ENCODE measurements at regions not wholly inside any gene's neighbourhood (a gene's known extent, or its start where the extent isn't known, plus 50 kb on each side); places are given as distances from the start of the nearest gene placed in this dataset.

- no peak for DNase-seq
Observed at GRCh38 chr5:2658447-2658846, 93.0 kb downstream of the IRX2 start.

- DNase-seq: no peak
Observed at GRCh38 chr5:2657151-2657550, 94.3 kb downstream of the IRX2 start.

GRCh38 chr5:2656206-2656605 lies 95.3 kb downstream of the IRX2 start:
- no peak for DNase-seq

DNA sequence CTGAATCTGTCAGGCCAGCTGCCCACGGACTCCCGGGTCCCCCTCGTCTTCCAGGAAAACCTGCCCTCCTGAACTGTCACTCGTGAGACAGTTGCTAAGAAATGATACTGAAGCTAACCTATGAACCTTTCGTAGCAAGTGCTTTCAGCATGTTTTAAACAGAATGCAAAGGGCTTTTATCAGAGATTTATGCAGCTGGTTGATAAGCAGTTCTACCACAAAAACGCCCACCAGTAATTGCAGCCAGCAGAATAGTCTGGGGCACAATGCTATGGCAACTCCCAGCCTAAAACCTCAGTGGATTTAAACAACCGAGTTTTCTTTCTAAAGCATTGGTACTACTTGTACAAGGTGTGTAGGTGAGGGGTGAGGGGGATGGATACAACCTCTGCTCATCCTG lies 97.5 kb downstream of the IRX2 start:
- no peak for DNase-seq

DNA sequence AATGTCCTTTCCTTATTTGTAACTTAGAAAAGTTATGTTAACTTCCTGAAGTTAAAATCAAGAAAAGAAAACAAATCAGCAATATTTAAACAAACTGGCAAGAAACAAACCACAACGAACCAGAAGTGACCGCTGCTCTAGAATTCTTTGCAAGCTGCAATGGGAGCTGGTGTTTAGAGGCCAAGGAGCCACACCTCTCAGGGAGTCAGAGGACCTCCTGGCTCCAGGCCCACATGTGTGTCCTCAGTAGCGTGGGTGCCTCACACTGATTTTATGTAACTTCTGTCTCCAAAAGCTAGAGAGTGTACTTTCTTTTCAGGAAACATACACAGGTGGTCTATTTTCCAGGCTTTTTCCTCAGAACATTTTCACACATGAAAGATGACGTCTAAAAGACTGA lies 100.4 kb downstream of the IRX2 start:
- DNase-seq: no peak

GRCh38 chr5:2642684-2643345 lies 108.7 kb downstream of the IRX2 start:
- DNase-seq: peak; percentile 69

GRCh38 chr5:2640717-2641116 lies 110.8 kb downstream of the IRX2 start:
- no peak for DNase-seq

- no peak for DNase-seq
Observed at GRCh38 chr5:2639425-2639824, 112.1 kb downstream of the IRX2 start.

GRCh38 chr5:2634399-2635176 lies 116.9 kb downstream of the IRX2 start:
- DNase-seq: no peak

DNA sequence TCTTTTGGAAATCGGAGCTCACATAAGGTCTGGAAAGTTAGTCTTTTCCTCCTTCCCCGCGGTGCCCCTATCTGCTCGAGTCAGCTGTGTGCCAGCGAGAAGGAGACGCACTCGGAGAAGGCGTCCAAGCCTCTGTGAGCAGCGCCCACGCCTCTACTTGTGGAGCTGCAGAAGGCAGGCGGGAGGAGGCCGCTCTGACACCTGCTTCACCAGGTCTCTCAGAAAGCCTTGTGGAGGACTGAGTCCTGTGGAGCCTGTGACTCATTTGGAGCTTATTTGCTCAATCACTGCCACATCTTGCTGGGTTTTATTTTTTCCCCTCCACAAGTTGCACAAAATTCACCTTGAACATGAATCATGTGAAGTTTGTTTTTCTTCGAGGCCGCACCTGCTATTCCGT lies 117.5 kb downstream of the IRX2 start:
- no peak for DNase-seq

DNA sequence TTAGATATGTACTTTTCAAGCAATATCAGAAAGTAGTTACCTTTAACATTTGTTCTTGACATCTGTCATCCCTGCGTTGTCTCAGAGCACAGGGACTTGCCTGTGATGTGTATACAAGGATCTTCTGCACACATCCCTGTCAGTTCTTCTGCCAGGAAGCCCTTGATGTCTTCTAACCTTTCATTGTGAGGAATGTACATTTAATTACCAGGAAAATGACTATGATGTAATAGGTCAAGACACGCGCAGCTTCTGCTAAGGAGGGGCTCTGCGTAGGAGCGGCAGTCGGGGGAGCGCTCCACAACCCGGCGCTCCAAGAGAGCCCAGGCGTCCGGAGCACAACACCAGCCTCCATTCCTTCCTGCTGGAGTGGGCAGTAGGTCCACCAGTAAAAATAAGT lies 119.7 kb downstream of the IRX2 start:
- DNase-seq: no peak

DNA sequence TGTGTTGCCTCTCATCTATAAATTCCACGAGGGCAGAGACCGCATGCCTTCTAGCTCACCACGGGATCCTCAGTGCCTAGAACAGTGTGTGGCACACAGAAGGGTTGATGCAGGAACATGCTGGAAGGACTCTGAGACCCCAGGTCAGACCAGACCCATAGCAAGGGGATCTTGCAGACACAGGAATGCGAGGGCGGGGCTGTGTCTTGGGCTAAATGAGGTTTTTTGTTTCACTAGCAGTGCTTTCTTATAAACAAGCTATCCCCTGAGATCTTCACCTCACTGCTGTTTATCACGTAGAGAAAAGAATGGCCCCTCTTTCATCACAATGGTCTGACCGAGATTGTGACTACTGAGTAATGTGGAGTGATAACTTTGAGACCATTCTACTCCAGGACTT lies 122.4 kb downstream of the IRX2 start:
- no peak for DNase-seq

- DNase-seq: no peak
Observed at GRCh38 chr5:2627867-2628266, 123.6 kb downstream of the IRX2 start.

- no peak for DNase-seq
Observed at GRCh38 chr5:2626572-2626971, 124.9 kb downstream of the IRX2 start.

- DNase-seq: no peak
Observed at GRCh38 chr5:2622866-2623265, 128.6 kb downstream of the IRX2 start.

GRCh38 chr5:2621631-2622030 lies 129.8 kb downstream of the IRX2 start:
- no peak for DNase-seq

GRCh38 chr5:2619216-2619615 lies 132.3 kb downstream of the IRX2 start:
- no peak for DNase-seq

DNA sequence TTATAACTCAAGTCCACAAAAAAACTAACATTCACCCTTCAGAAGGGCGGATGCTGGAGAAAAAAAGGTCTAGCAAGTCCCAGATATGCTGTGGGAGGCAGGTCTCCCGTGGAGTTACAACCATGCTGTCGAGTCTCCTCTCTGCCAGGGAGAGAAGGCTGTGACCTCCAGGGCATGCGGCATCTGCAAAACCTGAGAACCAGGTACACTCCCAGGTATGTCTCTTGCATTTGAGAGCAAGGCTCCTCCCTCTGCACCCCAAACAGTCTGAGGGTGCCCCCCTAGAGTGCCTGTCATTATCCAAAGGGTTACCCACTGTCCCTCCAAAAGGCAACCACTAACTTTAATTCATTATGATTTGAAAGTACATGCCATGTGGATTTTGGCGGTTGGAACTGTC lies 134.0 kb downstream of the IRX2 start:
- no peak for DNase-seq

DNA sequence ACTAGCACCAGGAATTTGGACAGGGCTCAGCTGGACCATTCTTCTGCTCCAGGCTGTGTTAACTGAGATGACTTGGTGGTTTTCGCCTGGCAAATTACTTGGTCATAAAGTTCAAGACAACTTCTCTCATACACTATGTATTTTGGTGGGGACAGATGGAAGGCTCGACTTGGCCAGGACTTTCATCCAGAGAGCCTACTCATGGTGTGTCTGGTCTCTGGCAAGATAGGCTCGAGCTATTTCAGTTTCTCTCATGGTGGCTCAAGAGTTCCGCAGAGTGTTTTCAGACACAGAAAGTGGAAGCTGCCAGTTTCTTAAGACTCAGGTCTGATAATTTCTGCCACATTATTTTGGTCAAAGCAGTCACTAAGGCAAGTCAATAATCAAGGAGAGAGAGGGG lies 135.6 kb downstream of the IRX2 start:
- DNase-seq: no peak

DNA sequence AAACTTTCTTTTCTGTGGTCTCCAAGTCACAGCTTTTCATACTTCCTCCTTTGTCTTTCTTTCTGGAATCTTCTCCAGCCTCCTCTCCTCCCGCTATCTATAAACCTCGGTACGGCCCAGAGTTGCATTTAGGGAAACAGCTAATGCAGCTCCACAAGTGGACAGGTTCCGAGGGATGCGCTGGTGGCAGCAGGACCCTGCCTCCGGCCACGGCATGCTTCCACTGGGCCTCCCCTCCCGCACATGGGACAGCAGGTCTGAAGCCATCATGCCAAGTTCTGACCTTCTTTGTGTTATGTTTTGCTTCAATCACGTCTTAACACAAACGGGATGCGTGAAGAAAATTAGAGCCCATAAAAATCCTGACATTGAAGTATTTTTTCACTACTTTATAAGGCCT lies 136.9 kb downstream of the IRX2 start:
- no peak for DNase-seq

- DNase-seq: no peak
Observed at GRCh38 chr5:2611659-2612058, 139.8 kb downstream of the IRX2 start.

- DNase-seq: no peak
Observed at GRCh38 chr5:2610986-2611385, 140.5 kb downstream of the IRX2 start.

- DNase-seq: no peak
Observed at GRCh38 chr5:2608391-2608790, 143.1 kb downstream of the IRX2 start.

GRCh38 chr5:2607598-2607997 lies 143.9 kb downstream of the IRX2 start:
- DNase-seq: no peak

All from left kidney (tissue), 1 donor.